GM21825 (cell line): ENCODE measurements at regions not wholly inside any gene's neighbourhood (a gene's known extent, or its start where the extent isn't known, plus 50 kb on each side); places are given as distances from the start of the nearest gene placed in this dataset.
"Not testable (repeated sequence)": the region's sequence is repeated elsewhere in the genome, so short reads cannot be mapped to it uniquely, and the experiment has no call there.

Experiments
- ATAC-seq: cut with Tn5 transposase; IDR thresholded peaks from one replicate; pipeline ENCODE4 v1.9.1; 2021; ENCODE audit warnings: mild to moderate bottlenecking, moderate library complexity; ENCODE audit not compliant: unreplicated experiment

GRCh38 chr18:78784861-78785260, 194.8 kb upstream of the SALL3 start:
- no peak for ATAC-seq

- no peak for ATAC-seq
Observed at GRCh38 chr18:78785706-78786105, 193.9 kb upstream of the SALL3 start.

GRCh38 chr18:78786776-78787175, 192.8 kb upstream of the SALL3 start:
- no peak for ATAC-seq

GRCh38 chr18:78787751-78788150, 191.9 kb upstream of the SALL3 start:
- ATAC-seq, result no peak

- no peak for ATAC-seq
Observed at GRCh38 chr18:78788161-78788560, 191.5 kb upstream of the SALL3 start.

- ATAC-seq, result no peak
Observed at GRCh38 chr18:78789850-78790249, 189.8 kb upstream of the SALL3 start.

- ATAC-seq, result no peak
Observed at GRCh38 chr18:78790511-78790910, 189.1 kb upstream of the SALL3 start.

GRCh38 chr18:78790960-78791359, 188.7 kb upstream of the SALL3 start:
- ATAC-seq, result no peak

- no peak for ATAC-seq
Observed at GRCh38 chr18:78792094-78792493, 187.5 kb upstream of the SALL3 start.

- no peak for ATAC-seq
Observed at GRCh38 chr18:78792736-78793135, 186.9 kb upstream of the SALL3 start.

- ATAC-seq, result no peak
Observed at GRCh38 chr18:78793313-78794070, 186.1 kb upstream of the SALL3 start.

- no peak for ATAC-seq
Observed at GRCh38 chr18:78794071-78794430, 185.6 kb upstream of the SALL3 start.

GRCh38 chr18:78796693-78797455, 182.7 kb upstream of the SALL3 start:
- no peak for ATAC-seq

- ATAC-seq, result no peak
Observed at GRCh38 chr18:78797499-78797898, 182.1 kb upstream of the SALL3 start.

- ATAC-seq, result no peak
Observed at GRCh38 chr18:78798402-78799175, 181.0 kb upstream of the SALL3 start.

GRCh38 chr18:78799382-78800089, 180.1 kb upstream of the SALL3 start:
- ATAC-seq, result no peak

- not testable (repeated sequence) for ATAC-seq
Observed at GRCh38 chr18:78800102-78800851, 179.3 kb upstream of the SALL3 start.

- ATAC-seq, result no peak
Observed at GRCh38 chr18:78801011-78801410, 178.6 kb upstream of the SALL3 start.

- ATAC-seq, result no peak
Observed at GRCh38 chr18:78803104-78803503, 176.5 kb upstream of the SALL3 start.
